ENCODE measurements at regions not wholly inside any gene's neighbourhood (a gene's known extent, or its start where the extent isn't known, plus 50 kb on each side); places are given as distances from the start of the nearest gene placed in this dataset.

- TF ChIP-seq SMC3 (conservative IDR thresholded peaks at IDR 0.05; ENCODE audit: poor library complexity) (no peak), RAD21 (conservative IDR thresholded peaks at IDR 0.05) (no peak)
Measured at GRCh38 chrX:144297221-144297620, 413.4 kb downstream of the UBE2NL start (continued).

- Histone ChIP-seq H4K20me1 (ENCODE audit: insufficient read depth) (no peaks in the 10 kb centered on the region), H3K27ac (ENCODE audit: low read length) (no peak overlapping the region), H3K79me2 (replicated peaks; ENCODE audit: insufficient read depth, low read length) (no peaks in the 10 kb centered on the region), H3K9ac (ENCODE audit: low read length) (no peak overlapping the region), H3K9me2 (ENCODE audit: insufficient read depth, low read length) (no peaks in the 10 kb centered on the region), H3K36me3 (ENCODE audit: insufficient read depth, low read length) (no peaks in the 10 kb centered on the region), H3K4me2 (ENCODE audit: low read length) (no peak overlapping the region), H3F3A (ENCODE audit: insufficient read depth, low read length, poor library complexity, severe bottlenecking) (no peaks in the 10 kb centered on the region), H3K9me3 (ENCODE audit: low read length) (no peaks in the 10 kb centered on the region), H3K27me3 (ENCODE audit: insufficient read depth, low read depth, low read length) (no peaks in the 10 kb centered on the region), H3K4me3 (ENCODE audit: low read length) (no peak overlapping the region), H2AFZ (ENCODE audit: low read depth, low read length) (no peak overlapping the region)
- no peak for TF ChIP-seq MXI1 (conservative IDR thresholded peaks at IDR 0.05; ENCODE audit: poor library complexity, severe bottlenecking)
- no peak for TF ChIP-seq CTCF (IDR thresholded peaks at IDR 0.05; ENCODE audit: poor library complexity, severe bottlenecking)
- no peak for TF ChIP-seq RAD21 (conservative IDR thresholded peaks at IDR 0.05)
Measured at GRCh38 chrX:144327495-144327894, 443.6 kb downstream of the UBE2NL start.

- no peaks in the 10 kb centered on the region for H3K27me3 ChIP-seq (ENCODE audit: insufficient read depth, low read depth, low read length)
- H3K27ac ChIP-seq (ENCODE audit: low read length), result no peak overlapping the region
- H3K9ac ChIP-seq (ENCODE audit: low read length), result no peak overlapping the region
- H3K4me3 ChIP-seq (ENCODE audit: low read length), result no peak overlapping the region
- TF ChIP-seq REST (IDR thresholded peaks at IDR 0.05; ENCODE audit: borderline replicate concordance), result no peak
- TF ChIP-seq SMC3 (conservative IDR thresholded peaks at IDR 0.05; ENCODE audit: poor library complexity), result no peak
- no peak for TF ChIP-seq RAD21 (conservative IDR thresholded peaks at IDR 0.05)
- TF ChIP-seq MXI1 (conservative IDR thresholded peaks at IDR 0.05; ENCODE audit: poor library complexity, severe bottlenecking), result no peak
- TF ChIP-seq TAF1 (IDR thresholded peaks at IDR 0.05; ENCODE audit: low read depth), result no peak
- no peak for TF ChIP-seq CTCF (IDR thresholded peaks at IDR 0.05; ENCODE audit: poor library complexity, severe bottlenecking)
- no peak for TF ChIP-seq EZH2 (IDR thresholded peaks at IDR 0.05; ENCODE audit: borderline replicate concordance, insufficient read depth, low read length, poor library complexity, severe bottlenecking)
- TF ChIP-seq EP300 (conservative IDR thresholded peaks at IDR 0.05; ENCODE audit: poor library complexity, severe bottlenecking), result no peak
- no peak for TF ChIP-seq POLR2AphosphoS5 (IDR thresholded peaks at IDR 0.05)
- no peaks in the 10 kb centered on the region for H4K20me1 ChIP-seq (ENCODE audit: insufficient read depth)
- no peaks in the 10 kb centered on the region for H3K36me3 ChIP-seq (ENCODE audit: insufficient read depth, low read length)
- no peak overlapping the region for H2AFZ ChIP-seq (ENCODE audit: low read depth, low read length)
- no peak overlapping the region for H3K4me2 ChIP-seq (ENCODE audit: low read length)
- H3K79me2 ChIP-seq (replicated peaks; ENCODE audit: insufficient read depth, low read length), result no peaks in the 10 kb centered on the region
- no peaks in the 10 kb centered on the region for H3K9me2 ChIP-seq (ENCODE audit: insufficient read depth, low read length)
- no peaks in the 10 kb centered on the region for H3K9me3 ChIP-seq (ENCODE audit: low read length)
- H3F3A ChIP-seq (ENCODE audit: insufficient read depth, low read length, poor library complexity, severe bottlenecking), result no peaks in the 10 kb centered on the region
Measured at GRCh38 chrX:144333429-144333828, 449.6 kb downstream of the UBE2NL start.

All from neural cell (in vitro differentiated cells).